T-helper 22 cell (primary cell): ENCODE measurements at regions not wholly inside any gene's neighbourhood (a gene's known extent, or its start where the extent isn't known, plus 50 kb on each side); places are given as distances from the start of the nearest gene placed in this dataset.
"Not testable (repeated sequence)": the region's sequence is repeated elsewhere in the genome, so short reads cannot be mapped to it uniquely, and the experiment has no call there.

Experiments used
- DNase-seq: peaks from one replicate; pipeline ENCODE4 v3.0.0-alpha.2; 2020; ENCODE audit warnings: low read depth

DNA sequence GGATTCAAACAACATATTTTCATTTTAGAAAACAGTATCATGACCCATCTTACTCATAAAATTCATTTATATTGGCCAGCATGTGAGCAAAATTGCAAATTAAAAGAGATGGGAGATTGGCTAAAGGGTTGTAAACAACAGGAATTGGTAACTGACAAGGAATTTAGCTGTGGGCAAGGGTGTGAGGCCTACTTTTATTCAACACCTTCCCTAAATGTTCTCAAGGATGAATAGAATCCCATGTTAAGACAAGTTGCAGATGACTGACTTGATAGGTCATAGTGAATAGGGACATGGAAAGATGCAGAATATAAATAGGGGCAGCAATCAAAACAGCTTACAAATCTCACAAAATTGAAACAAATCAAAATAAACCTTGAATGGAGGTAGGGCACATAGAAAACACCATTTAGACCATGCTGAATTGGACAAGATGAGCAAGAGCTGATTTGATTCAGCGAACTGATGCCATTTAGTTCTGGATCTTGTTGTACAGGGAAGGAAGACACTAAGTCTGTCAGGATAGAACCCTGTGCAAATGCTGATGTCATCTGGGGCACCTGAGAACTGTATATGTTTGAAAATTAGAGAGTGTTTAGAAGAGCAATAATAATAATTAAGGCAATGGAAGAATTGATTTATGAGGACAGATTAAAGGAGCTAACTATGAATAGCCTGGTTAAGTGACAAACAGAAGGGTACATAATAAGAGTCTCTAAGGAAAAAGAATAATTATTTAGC lies 509.7 kb downstream of the ZEB2 start:
- no peak for DNase-seq

- no peak for DNase-seq
These were observed 513.8 kb downstream of the ZEB2 start for GRCh38 chr2:144006139-144006538.

- DNase-seq = no peak
These were observed 515.2 kb downstream of the ZEB2 start for GRCh38 chr2:144004742-144005141.

- no peak for DNase-seq
These were observed 516.4 kb downstream of the ZEB2 start for GRCh38 chr2:144003460-144004075.

GRCh38 chr2:143996974-143997373 lies 522.9 kb downstream of the ZEB2 start:
- DNase-seq = no peak

DNA sequence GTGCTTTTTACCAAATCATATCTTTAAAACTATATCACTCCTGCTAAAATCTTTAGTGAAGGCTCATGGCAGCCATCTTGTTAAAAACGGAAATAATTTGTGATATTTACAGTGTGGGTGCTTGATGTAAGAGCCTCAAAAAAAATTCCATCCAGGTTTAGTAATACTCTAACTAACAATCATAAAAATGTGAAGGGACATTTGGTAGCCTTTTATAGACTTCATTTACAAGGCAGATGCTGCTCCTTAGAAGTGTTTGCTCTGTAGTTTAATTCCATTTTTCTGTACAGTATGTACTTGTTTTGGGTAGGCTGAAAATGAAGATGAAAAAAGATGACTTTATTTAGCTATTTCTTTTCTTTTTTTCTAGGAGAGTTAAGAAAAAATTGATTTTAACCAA lies 525.0 kb downstream of the ZEB2 start:
- DNase-seq = no peak

GRCh38 chr2:143991596-143991995 lies 528.3 kb downstream of the ZEB2 start:
- DNase-seq = not testable (repeated sequence)

- DNase-seq = no peak
These were observed 531.8 kb downstream of the ZEB2 start for GRCh38 chr2:143988082-143988481.

GRCh38 chr2:143981428-143981827 lies 538.5 kb downstream of the ZEB2 start:
- no peak for DNase-seq

GRCh38 chr2:143977356-143977755 lies 542.6 kb downstream of the ZEB2 start:
- no peak for DNase-seq

GRCh38 chr2:143975216-143975615 lies 544.7 kb downstream of the ZEB2 start:
- no peak for DNase-seq

DNA sequence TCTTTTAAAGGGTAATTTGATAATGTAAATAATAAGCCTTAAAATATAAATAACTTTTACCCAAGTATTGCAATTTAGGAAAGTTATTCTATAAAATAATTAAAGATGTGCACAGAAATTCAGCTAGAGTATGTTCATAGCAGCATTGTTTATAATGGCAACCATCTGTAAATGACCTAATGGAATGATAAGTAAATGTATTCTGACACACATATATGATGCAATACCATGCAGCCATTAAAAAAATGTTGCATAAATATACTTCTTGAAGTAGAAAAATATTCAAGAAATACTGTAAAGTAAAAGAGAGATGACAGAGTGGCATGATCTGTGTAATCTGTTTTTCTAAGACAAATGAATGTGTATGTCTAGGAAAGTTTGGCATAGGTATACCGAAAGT lies 545.7 kb downstream of the ZEB2 start:
- DNase-seq = no peak

- no peak for DNase-seq
These were observed 551.1 kb downstream of the ZEB2 start for GRCh38 chr2:143968860-143969259.

- DNase-seq = no peak
These were observed 551.6 kb downstream of the ZEB2 start for GRCh38 chr2:143968360-143968759.

- no peak for DNase-seq
These were observed 554.3 kb downstream of the ZEB2 start for GRCh38 chr2:143965493-143966164.

GRCh38 chr2:143964891-143965290 lies 555.0 kb downstream of the ZEB2 start:
- no peak for DNase-seq

GRCh38 chr2:143960177-143960576 lies 559.7 kb downstream of the ZEB2 start:
- no peak for DNase-seq

GRCh38 chr2:143957321-143957720 lies 562.6 kb downstream of the ZEB2 start:
- no peak for DNase-seq

DNA sequence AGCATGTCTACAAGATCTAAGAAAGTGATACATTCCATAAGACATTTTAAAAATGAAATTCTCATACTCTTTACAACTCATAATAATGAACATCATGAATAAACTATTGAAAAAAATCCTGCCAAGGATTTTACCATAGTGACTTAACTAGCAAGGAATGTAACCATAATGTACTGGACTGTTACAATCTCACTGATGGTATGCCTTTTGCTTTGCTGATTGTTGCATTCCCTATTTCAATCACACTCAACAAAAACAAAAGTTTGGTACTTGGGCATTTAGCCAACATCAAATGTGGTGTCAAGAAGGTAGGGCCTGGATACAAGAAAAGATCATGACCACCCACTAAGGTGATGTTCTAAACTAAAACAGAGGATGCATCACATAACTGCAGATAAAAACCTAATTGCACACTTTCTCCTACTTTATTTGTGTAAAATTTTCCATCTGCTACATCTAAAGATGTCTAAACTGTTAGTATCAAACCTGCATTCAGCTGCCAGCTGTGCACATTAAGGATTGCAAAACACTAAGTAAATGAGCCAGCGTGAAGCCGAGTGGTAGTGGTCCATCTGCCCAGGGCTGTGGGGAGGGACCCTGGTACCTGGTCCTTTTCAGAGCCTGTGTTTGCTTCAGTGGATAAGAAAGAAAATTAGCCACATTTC lies 564.4 kb downstream of the ZEB2 start:
- no peak for DNase-seq

GRCh38 chr2:143954844-143955243 lies 565.1 kb downstream of the ZEB2 start:
- no peak for DNase-seq

DNA sequence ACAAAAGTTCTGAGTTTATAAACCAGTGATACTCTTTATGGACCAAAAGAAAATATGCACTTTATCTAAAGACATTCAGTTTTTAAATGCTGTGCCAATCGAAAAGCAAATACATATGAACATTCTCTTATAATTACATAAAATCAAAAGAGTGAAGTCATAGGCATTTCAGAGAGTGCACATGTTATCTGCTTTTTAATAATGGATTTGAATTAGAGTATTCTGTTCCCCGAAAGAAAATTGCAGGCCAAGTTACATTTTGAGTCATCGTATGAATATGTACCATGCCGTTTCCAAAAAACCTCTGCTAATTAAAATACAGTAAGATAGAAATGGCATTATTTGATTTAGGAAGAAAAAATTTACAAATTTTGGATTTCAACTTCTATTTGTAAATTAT lies 565.7 kb downstream of the ZEB2 start:
- no peak for DNase-seq

DNA sequence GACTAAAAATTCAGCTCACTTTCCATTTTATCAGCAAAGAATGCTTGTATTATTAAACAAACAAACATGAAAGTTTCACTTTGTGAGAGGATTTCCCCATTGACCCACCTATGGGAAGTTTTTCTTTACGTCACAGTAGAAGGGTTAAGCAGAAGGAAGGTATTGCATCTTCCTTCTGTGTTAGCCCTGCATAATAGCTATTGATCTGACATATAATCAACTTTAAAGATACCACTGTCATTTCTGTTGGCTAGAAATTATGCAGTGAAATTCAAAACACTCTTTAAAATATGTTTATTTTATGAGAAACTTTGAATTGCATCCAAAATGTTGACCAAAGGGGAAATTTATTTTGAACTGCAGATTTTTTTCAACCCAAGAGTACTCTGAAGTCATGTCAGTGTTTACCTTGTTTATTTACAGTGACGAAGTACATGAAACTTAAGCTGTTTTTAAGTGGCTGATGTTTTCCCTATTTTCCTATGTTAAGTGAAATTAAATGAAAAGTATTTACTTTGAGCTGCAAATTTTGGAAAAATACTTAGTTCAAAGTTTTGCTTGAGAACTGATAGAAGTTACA lies 566.4 kb downstream of the ZEB2 start:
- DNase-seq = no peak
